Loucy (cell line): ENCODE measurements at regions not wholly inside any gene's neighbourhood (a gene's known extent, or its start where the extent isn't known, plus 50 kb on each side); places are given as distances from the start of the nearest gene placed in this dataset.

Experiments used
- EZH2phosphoT487 ChIP-seq: fragments of 200-600 bp; IDR thresholded peaks from 2 replicates; pipeline ENCODE4 v1.6.1; 2018; ENCODE audit warnings: antibody characterized with exemption, mild to moderate bottlenecking, moderate library complexity, borderline replicate concordance
- TF ChIP-seq, protein P1 (sequence below): fragments of 200-600 bp; sonication (generic); conservative IDR thresholded peaks from 2 replicates; pipeline ENCODE4 v1.5.1; 2014; ENCODE audit warnings: mild to moderate bottlenecking, antibody characterized with exemption, low read length

DNA sequence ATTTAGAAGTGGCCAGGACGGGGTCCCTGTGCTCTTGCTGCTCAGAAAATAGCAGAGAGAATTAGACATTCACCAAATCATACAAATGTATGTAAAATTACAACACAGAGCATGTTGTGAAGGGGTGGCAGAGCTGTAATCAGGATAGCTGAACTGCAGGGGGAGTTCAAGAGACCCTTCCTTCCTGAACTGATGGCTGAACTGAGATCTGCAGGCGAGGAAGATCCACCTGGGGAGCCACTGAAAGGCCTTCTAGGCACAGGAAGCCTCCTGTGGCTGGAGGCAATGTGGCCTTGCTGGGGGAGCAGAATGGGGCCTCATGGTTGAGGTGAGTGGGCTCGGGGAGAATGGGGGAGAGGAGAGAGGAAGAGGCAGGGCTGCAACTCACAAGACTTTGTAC lies 216.5 kb downstream of the PRDM2 start:
- TF ChIP-seq, protein P1, sequence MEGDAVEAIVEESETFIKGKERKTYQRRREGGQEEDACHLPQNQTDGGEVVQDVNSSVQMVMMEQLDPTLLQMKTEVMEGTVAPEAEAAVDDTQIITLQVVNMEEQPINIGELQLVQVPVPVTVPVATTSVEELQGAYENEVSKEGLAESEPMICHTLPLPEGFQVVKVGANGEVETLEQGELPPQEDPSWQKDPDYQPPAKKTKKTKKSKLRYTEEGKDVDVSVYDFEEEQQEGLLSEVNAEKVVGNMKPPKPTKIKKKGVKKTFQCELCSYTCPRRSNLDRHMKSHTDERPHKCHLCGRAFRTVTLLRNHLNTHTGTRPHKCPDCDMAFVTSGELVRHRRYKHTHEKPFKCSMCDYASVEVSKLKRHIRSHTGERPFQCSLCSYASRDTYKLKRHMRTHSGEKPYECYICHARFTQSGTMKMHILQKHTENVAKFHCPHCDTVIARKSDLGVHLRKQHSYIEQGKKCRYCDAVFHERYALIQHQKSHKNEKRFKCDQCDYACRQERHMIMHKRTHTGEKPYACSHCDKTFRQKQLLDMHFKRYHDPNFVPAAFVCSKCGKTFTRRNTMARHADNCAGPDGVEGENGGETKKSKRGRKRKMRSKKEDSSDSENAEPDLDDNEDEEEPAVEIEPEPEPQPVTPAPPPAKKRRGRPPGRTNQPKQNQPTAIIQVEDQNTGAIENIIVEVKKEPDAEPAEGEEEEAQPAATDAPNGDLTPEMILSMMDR: no peak
- TF ChIP-seq EZH2phosphoT487: no peak
